B cell (primary cell): ENCODE measurements at regions not wholly inside any gene's neighbourhood (a gene's known extent, or its start where the extent isn't known, plus 50 kb on each side); places are given as distances from the start of the nearest gene placed in this dataset.

Experiments
- EZH2 ChIP-seq: IDR thresholded peaks from 2 replicates; pipeline ENCODE4 v1.6.1; 2012; ENCODE audit warnings: borderline replicate concordance, low read depth, mild to moderate bottlenecking, moderate library complexity, low read length; ENCODE audit not compliant: insufficient read depth, poor library complexity, severe bottlenecking
- TF ChIP-seq, protein P1 (sequence below): fragments of 200-600 bp; IDR thresholded peaks from one replicate; pipeline ENCODE4 v1.8.0; 2022; ENCODE audit warnings: antibody characterized with exemption, mild to moderate bottlenecking

DNA sequence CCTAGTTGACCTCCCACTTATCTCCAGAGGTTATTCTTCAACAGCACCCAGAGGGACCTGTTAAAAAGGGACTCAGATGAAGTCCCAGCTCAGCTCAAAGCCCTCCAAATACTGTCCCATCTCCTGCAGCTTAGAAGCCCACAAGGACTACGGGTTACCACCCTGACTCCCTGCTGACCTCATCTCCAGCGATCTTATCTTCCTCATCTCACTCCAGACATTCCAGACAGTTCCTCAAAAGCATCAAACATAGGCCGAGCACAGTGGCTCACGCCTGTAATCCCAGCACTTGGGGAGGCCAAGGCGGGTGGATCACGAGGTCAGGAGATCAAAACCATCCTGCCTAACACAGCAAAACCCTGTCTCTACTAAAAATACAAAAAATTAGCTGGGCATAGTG, 263.8 kb upstream of the TLE4 start:
- TF ChIP-seq, protein P1, sequence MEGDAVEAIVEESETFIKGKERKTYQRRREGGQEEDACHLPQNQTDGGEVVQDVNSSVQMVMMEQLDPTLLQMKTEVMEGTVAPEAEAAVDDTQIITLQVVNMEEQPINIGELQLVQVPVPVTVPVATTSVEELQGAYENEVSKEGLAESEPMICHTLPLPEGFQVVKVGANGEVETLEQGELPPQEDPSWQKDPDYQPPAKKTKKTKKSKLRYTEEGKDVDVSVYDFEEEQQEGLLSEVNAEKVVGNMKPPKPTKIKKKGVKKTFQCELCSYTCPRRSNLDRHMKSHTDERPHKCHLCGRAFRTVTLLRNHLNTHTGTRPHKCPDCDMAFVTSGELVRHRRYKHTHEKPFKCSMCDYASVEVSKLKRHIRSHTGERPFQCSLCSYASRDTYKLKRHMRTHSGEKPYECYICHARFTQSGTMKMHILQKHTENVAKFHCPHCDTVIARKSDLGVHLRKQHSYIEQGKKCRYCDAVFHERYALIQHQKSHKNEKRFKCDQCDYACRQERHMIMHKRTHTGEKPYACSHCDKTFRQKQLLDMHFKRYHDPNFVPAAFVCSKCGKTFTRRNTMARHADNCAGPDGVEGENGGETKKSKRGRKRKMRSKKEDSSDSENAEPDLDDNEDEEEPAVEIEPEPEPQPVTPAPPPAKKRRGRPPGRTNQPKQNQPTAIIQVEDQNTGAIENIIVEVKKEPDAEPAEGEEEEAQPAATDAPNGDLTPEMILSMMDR, result no peak
- no peak for TF ChIP-seq EZH2
